Right lobe of liver (tissue), 4 donors: ENCODE measurements at regions not wholly inside any gene's neighbourhood (a gene's known extent, or its start where the extent isn't known, plus 50 kb on each side); places are given as distances from the start of the nearest gene placed in this dataset.

ENCODE experiments used
- CTCF ChIP-seq, 4 donors: fragments of 200-600 bp in 3 of 4; fragments of 450-650 bp in 1 of 4; IDR thresholded peaks; one replicate each; pipeline versions ENCODE4 v1.5.1 to v1.8.0; 2016 to 2022; ENCODE audit warnings: antibody characterized with exemption in 4 of 4, mild to moderate bottlenecking in 2 of 4
- POLR2A ChIP-seq: fragments of 450-650 bp; IDR thresholded peaks from one replicate; pipeline ENCODE4 v1.6.1; 2017; ENCODE audit warnings: antibody characterized with exemption, mild to moderate bottlenecking
- donor health status: DM: no; HTN: no; CAD: no.
- donor health status: DM: no; HTN: no; CAD: no.
- donor health status: DM: no; HTN: yes; CAD: no.

- TF ChIP-seq CTCF (IDR thresholded peaks at IDR 0.05) (no peak), POLR2A (no peak)
Observed at GRCh38 chr11:127304634-127305033, 304.1 kb upstream of the KIRREL3 start.
